Esophagus muscularis mucosa (tissue), 3 donors: ENCODE measurements at regions not wholly inside any gene's neighbourhood (a gene's known extent, or its start where the extent isn't known, plus 50 kb on each side); places are given as distances from the start of the nearest gene placed in this dataset.

ENCODE experiments used
- CTCF ChIP-seq, 3 experiments: fragments of 200-600 bp in 2 of 3; fragments of 450-650 bp in 1 of 3; sonication (generic) in 2 of 3; IDR thresholded peaks; one replicate each; pipeline ENCODE4 v1.5.1; 2017 to 2019; ENCODE audit warnings: antibody characterized with exemption in 3 of 3, mild to moderate bottlenecking in 2 of 3, moderate library complexity in 1 of 3
- POLR2AphosphoS5 ChIP-seq, 2 donors: sonication (generic); formaldehyde crosslinking; IDR thresholded peaks; one replicate each; pipeline ENCODE4 v1.6.1; 2017; ENCODE audit warnings: antibody characterized with exemption in 2 of 2

GRCh38 chr2:143952536-143952935, 567.4 kb downstream of the ZEB2 start:
- no peak for TF ChIP-seq POLR2AphosphoS5 (IDR thresholded peaks at IDR 0.05)
- TF ChIP-seq CTCF (IDR thresholded peaks at IDR 0.05): no peak
